ENCODE measurements at regions not wholly inside any gene's neighbourhood (a gene's known extent, or its start where the extent isn't known, plus 50 kb on each side); places are given as distances from the start of the nearest gene placed in this dataset.

GRCh38 chr1:195495720-195496635, 1112.3 kb downstream of the KCNT2 start:
- TF ChIP-seq, protein P1, sequence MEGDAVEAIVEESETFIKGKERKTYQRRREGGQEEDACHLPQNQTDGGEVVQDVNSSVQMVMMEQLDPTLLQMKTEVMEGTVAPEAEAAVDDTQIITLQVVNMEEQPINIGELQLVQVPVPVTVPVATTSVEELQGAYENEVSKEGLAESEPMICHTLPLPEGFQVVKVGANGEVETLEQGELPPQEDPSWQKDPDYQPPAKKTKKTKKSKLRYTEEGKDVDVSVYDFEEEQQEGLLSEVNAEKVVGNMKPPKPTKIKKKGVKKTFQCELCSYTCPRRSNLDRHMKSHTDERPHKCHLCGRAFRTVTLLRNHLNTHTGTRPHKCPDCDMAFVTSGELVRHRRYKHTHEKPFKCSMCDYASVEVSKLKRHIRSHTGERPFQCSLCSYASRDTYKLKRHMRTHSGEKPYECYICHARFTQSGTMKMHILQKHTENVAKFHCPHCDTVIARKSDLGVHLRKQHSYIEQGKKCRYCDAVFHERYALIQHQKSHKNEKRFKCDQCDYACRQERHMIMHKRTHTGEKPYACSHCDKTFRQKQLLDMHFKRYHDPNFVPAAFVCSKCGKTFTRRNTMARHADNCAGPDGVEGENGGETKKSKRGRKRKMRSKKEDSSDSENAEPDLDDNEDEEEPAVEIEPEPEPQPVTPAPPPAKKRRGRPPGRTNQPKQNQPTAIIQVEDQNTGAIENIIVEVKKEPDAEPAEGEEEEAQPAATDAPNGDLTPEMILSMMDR (conservative IDR thresholded peaks at IDR 0.05; ENCODE audit: low read length) = no peak
- TF ChIP-seq EZH2phosphoT487 (IDR thresholded peaks at IDR 0.05; ENCODE audit: borderline replicate concordance, low read depth, low read length) = no peak
